ENCODE measurements at regions not wholly inside any gene's neighbourhood (a gene's known extent, or its start where the extent isn't known, plus 50 kb on each side); places are given as distances from the start of the nearest gene placed in this dataset.

GRCh38 chr15:92244703-92245102, 149.0 kb upstream of the ST8SIA2 start:
- TF ChIP-seq BHLHE40 (IDR thresholded peaks at IDR 0.05; ENCODE audit: low read depth, low read length) (no peak), CTCF (conservative IDR thresholded peaks at IDR 0.05; ENCODE audit: low read depth, low read length) (no peak), RFX5 (IDR thresholded peaks at IDR 0.05; ENCODE audit: low read depth, low read length) (no peak), RCOR1 (IDR thresholded peaks at IDR 0.05; ENCODE audit: insufficient replicate concordance, low read length) (no peak), MXI1 (IDR thresholded peaks at IDR 0.05; ENCODE audit: borderline replicate concordance, low read depth, low read length) (no peak), POLR2A (IDR thresholded peaks at IDR 0.05; ENCODE audit: low read depth, low read length) (no peak), USF2 (IDR thresholded peaks at IDR 0.05; ENCODE audit: low read depth, low read length) (no peak), MAZ (IDR thresholded peaks at IDR 0.05; ENCODE audit: borderline replicate concordance, low read depth, low read length) (no peak)

Data from IMR-90 (cell line).